GM12891 (cell line): ENCODE measurements at regions not wholly inside any gene's neighbourhood (a gene's known extent, or its start where the extent isn't known, plus 50 kb on each side); places are given as distances from the start of the nearest gene placed in this dataset.

Experiments used
- POLR2A ChIP-seq: IDR thresholded peaks from 2 replicates; pipeline ENCODE4 v1.6.1; 2011; ENCODE audit warnings: low read depth, low read length, control low read depth
- POLR2AphosphoS5 ChIP-seq: IDR thresholded peaks from 2 replicates; pipeline ENCODE4 v1.6.1; 2011; ENCODE audit warnings: low read depth, low read length, control low read depth
- POU2F2 ChIP-seq: IDR thresholded peaks from 2 replicates; pipeline ENCODE4 v1.6.1; 2011; ENCODE audit warnings: low read depth, mild to moderate bottlenecking, control low read depth, low read length, moderate library complexity
- TAF1 ChIP-seq: IDR thresholded peaks from 2 replicates; pipeline ENCODE4 v1.6.1; 2011; ENCODE audit warnings: low read depth, low read length, control low read depth

DNA sequence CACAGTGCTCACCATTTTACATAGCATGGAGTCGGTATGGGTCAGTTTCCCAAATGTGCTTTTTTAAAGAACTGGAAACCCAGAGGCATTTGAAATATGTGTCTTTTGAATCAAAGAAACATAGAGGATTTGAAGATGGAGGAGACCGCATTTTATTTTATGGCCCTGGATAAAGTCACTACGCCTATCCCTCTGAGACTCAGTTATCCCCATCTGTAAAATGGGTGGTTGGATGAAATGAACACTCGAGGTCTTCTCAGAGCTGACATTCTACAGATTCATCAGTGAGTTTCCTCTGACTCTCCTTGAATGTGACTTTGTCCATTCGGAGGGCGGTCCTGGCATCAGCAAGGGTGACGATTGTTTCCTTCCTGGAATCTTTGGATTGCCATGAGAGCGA is 135.1 kb downstream of the MIAT start:
- TF ChIP-seq POLR2AphosphoS5 = no peak
- TF ChIP-seq POLR2A = no peak
- TF ChIP-seq TAF1 = no peak
- TF ChIP-seq POU2F2 = no peak
